ENCODE measurements at regions not wholly inside any gene's neighbourhood (a gene's known extent, or its start where the extent isn't known, plus 50 kb on each side); places are given as distances from the start of the nearest gene placed in this dataset.

DNA sequence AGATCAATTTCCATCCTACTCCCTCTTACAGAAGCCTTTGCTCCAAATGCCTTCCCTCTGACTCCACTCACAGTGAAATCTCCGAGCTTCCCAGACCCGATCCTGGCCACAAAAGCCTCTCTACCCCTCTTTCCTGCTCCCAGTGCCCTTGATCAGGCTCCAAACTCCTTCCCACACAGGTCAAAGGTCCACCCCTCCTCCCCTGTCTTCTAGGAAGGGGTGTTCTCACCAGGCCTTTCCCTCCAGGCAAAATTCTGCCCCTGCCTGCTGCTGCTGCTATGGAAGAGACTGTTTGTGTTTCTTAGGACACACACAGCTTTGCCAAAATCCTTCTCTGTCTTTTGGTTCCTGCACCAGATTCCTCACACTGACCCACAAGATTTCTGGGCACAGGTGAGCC, 85.8 kb upstream of the ALDH1A1 start:
- intact Hi-C loops (cut with DNase I), result no loop called here
- no peaks in the 10 kb centered on the region for H3K9me3 ChIP-seq
- H3K27me3 ChIP-seq, result no peaks in the 10 kb centered on the region
- peak overlapping the region in 1 of 2 donors; percentile 54 for H3K27ac ChIP-seq
- ATAC-seq (peak; percentile 75), DNase-seq (peak in 2 of 4 donors; percentile 39 to 48)
- no peaks in the 10 kb centered on the region for H3K4me1 ChIP-seq
- H3K36me3 ChIP-seq, result no peaks in the 10 kb centered on the region
- H3K4me3 ChIP-seq, result no peak overlapping the region
- TF ChIP-seq, protein P1, sequence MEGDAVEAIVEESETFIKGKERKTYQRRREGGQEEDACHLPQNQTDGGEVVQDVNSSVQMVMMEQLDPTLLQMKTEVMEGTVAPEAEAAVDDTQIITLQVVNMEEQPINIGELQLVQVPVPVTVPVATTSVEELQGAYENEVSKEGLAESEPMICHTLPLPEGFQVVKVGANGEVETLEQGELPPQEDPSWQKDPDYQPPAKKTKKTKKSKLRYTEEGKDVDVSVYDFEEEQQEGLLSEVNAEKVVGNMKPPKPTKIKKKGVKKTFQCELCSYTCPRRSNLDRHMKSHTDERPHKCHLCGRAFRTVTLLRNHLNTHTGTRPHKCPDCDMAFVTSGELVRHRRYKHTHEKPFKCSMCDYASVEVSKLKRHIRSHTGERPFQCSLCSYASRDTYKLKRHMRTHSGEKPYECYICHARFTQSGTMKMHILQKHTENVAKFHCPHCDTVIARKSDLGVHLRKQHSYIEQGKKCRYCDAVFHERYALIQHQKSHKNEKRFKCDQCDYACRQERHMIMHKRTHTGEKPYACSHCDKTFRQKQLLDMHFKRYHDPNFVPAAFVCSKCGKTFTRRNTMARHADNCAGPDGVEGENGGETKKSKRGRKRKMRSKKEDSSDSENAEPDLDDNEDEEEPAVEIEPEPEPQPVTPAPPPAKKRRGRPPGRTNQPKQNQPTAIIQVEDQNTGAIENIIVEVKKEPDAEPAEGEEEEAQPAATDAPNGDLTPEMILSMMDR (IDR thresholded peaks at IDR 0.05), result no peak

DNA sequence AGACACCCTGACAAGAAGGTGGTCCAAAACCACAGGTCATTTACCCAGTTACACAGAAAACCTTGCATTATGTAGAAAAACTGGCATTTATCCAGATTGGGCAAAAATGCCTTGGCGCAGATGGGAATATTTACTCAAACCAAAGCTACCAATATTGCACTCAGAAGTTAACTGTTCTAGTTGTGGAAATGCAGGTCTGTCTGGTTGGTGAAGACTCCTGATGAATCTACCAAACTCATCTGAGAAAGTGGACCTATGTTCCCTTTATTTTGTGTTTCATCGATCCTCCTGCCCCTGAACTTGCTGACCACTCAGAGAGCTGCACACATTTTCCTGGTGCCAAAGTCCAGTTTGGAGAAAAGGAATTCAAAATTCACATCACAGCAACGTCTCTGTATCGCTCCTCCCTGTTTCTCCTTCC, 85.2 kb upstream of the ALDH1A1 start:
- ATAC-seq, result no peak
- H3K27ac ChIP-seq, result no peak overlapping the region
- peak in 1 of 4 donors; percentile 7 for DNase-seq
- TF ChIP-seq, protein P1 (IDR thresholded peaks at IDR 0.05), result no peak
- H3K36me3 ChIP-seq, result no peaks in the 10 kb centered on the region
- intact Hi-C loops (cut with DNase I), result no loop called here
- no peak overlapping the region for H3K4me3 ChIP-seq
- H3K4me1 ChIP-seq, result no peaks in the 10 kb centered on the region
- H3K9me3 ChIP-seq, result no peaks in the 10 kb centered on the region
- H3K27me3 ChIP-seq, result no peaks in the 10 kb centered on the region

DNA sequence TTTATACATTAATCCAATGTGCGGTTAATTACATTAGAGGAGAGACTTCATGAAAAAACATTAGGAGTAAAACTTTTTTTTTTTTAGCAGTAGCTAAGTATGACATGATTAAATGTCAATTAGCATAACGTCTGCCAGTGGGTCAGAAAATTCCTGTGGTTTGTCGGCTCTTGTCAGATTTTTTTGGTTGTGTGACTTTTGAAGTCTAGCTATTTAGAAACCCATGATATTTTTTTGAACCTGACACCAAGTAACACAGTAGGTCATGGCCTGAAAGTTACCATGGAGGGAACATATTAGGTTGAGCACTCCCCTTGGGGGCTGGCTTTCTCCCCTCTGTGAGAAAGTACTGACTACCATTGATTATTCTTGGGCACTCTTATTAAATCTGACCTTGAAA, 84.8 kb upstream of the ALDH1A1 start:
- Histone ChIP-seq H3K4me1 (no peaks in the 10 kb centered on the region), H3K4me3 (no peak overlapping the region), H3K36me3 (no peaks in the 10 kb centered on the region), H3K27me3 (no peaks in the 10 kb centered on the region), H3K9me3 (no peaks in the 10 kb centered on the region), H3K27ac (no peak overlapping the region)
- intact Hi-C loops (cut with DNase I), result no loop called here
- ATAC-seq (no peak), DNase-seq (no peak)
- TF ChIP-seq, protein P1 (IDR thresholded peaks at IDR 0.05), result no peak

DNA sequence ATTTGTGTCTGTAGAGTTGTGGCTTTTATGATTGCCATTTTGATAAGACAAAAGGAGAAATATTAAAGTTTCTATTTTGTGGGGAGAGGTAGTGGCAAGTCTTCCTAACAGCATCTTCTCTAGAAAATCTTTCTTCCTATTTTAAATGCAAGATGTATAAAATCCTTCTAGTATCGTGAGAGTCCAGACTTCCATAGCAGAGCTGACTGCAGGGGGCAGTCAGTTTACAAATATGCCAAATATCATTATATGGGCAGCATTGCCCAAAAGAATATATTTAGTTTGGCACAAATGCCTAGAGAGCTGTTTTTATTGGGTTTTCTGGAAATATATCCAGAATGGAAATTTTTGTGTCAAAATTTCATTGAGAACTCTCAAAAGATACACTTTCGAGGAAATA, 82.1 kb upstream of the ALDH1A1 start:
- DNase-seq (no peak), ATAC-seq (no peak)
- no peak overlapping the region for H3K4me3 ChIP-seq
- no peaks in the 10 kb centered on the region for H3K4me1 ChIP-seq
- no peaks in the 10 kb centered on the region for H3K9me3 ChIP-seq
- no peak overlapping the region for H3K27ac ChIP-seq
- TF ChIP-seq, protein P1 (IDR thresholded peaks at IDR 0.05), result no peak
- no peaks in the 10 kb centered on the region for H3K27me3 ChIP-seq
- no peaks in the 10 kb centered on the region for H3K36me3 ChIP-seq
- intact Hi-C loops (cut with DNase I), result no loop called here

DNA sequence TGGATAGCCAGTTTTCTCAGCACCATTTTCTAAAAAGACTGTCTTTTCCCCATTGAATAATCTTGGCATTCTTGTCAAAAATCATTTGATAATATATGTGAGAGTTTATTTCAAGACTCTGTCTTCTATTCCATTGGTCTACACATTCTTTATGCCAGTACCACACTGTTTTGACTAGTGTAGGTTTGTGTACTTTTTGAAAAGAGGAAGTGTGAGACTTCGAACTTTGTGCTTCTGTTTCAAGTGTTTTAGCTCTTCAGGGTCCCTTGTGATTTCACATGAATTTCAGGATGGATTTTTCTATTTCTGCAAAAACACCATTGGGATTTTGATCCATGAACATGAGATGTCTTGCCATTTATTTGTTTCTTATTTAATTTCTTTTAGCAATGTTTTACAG, 78.5 kb upstream of the ALDH1A1 start:
- no peaks in the 10 kb centered on the region for H3K27me3 ChIP-seq
- H3K4me1 ChIP-seq, result no peaks in the 10 kb centered on the region
- ATAC-seq (no peak), DNase-seq (no peak)
- intact Hi-C loops (cut with DNase I), result no loop called here
- H3K4me3 ChIP-seq, result no peak overlapping the region
- no peaks in the 10 kb centered on the region for H3K9me3 ChIP-seq
- H3K36me3 ChIP-seq, result no peaks in the 10 kb centered on the region
- no peak overlapping the region for H3K27ac ChIP-seq
- TF ChIP-seq, protein P1 (IDR thresholded peaks at IDR 0.05), result no peak
